ENCODE measurements at regions not wholly inside any gene's neighbourhood (a gene's known extent, or its start where the extent isn't known, plus 50 kb on each side); places are given as distances from the start of the nearest gene placed in this dataset.

DNA sequence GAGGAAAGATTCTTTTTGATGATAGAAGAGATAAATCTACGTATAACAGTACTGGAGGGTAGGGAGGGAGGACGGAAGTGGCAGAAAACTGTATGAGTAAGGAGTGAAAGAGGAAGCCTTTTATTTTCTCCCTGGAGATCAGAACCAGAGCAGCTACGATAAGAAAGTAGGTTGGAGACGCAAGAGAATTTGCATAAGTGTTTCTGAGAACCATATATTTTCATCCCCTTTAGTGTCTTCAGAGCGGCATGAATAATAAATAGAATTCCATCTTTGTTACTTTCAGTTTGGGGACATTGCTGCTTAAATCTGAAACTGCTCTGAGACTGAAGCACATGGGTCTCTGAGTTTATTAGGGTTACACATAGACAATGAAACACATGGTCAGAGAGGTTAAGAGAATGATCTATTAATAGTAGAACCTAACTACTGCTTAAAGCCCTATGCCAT lies 230.2 kb upstream of the TNP1 start:
- Histone ChIP-seq H3K4me3 (no peak overlapping the region), H3K9me2 (ENCODE audit: insufficient read depth) (no peaks in the 10 kb centered on the region), H3K9me3 (ENCODE audit: insufficient read depth, low read depth) (no peaks in the 10 kb centered on the region), H3K36me3 (ENCODE audit: low read depth) (no peaks in the 10 kb centered on the region), H3K4me2 (no peak overlapping the region), H3K27ac (no peak overlapping the region), H3K27me3 (ENCODE audit: insufficient read depth, low read depth) (no peaks in the 10 kb centered on the region), H3F3A (ENCODE audit: insufficient read depth, low read depth) (no peaks in the 10 kb centered on the region), H4K20me1 (ENCODE audit: insufficient read depth) (no peaks in the 10 kb centered on the region), H2AFZ (no peak overlapping the region), H3K4me1 (replicated peaks; ENCODE audit: insufficient read depth) (0 out of 2 replicates have a peak, but pooled peaks cover 6% of the 10 kb centered on the region), H3K79me2 (ENCODE audit: low read depth) (no peaks in the 10 kb centered on the region)
- DNase-seq: no peak
- BruUV-seq (replicated peaks): no TSS peak
- TF ChIP-seq, protein P1, sequence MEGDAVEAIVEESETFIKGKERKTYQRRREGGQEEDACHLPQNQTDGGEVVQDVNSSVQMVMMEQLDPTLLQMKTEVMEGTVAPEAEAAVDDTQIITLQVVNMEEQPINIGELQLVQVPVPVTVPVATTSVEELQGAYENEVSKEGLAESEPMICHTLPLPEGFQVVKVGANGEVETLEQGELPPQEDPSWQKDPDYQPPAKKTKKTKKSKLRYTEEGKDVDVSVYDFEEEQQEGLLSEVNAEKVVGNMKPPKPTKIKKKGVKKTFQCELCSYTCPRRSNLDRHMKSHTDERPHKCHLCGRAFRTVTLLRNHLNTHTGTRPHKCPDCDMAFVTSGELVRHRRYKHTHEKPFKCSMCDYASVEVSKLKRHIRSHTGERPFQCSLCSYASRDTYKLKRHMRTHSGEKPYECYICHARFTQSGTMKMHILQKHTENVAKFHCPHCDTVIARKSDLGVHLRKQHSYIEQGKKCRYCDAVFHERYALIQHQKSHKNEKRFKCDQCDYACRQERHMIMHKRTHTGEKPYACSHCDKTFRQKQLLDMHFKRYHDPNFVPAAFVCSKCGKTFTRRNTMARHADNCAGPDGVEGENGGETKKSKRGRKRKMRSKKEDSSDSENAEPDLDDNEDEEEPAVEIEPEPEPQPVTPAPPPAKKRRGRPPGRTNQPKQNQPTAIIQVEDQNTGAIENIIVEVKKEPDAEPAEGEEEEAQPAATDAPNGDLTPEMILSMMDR (conservative IDR thresholded peaks at IDR 0.05): no peak
- TF ChIP-seq EZH2 (IDR thresholded peaks at IDR 0.05; ENCODE audit: low read depth): no peak
- CTCF ChIA-PET: no interaction called here
- intact Hi-C loops (cut with micrococcal nuclease; ENCODE audit: unreplicated experiment): no loop called here
- POLR2A ChIA-PET (ENCODE audit: unreplicated experiment): no interaction called here

DNA sequence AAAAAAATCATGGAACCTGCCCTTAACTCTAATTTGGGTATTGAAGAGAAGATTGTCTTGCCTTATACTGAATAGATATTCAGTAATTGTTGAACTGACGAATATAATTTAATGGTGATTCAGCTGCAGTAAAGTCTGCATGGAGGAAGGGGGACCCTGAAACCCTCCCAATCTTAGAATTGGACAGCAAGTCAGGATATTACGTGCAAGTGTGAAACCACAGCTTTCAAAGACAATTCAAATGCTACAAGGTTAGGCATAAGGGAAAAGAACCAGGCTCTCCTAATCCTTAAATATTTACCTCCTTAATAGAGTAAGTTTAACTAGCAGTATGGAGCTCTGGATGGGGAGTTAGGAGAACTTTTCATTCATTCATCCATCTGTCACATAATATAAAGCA lies 226.9 kb upstream of the TNP1 start:
- H3K4me3 ChIP-seq: no peak overlapping the region
- no peak overlapping the region for H3K27ac ChIP-seq
- H3K79me2 ChIP-seq (ENCODE audit: low read depth): no peaks in the 10 kb centered on the region
- H3K9me2 ChIP-seq (ENCODE audit: insufficient read depth): no peaks in the 10 kb centered on the region
- no peak overlapping the region for H2AFZ ChIP-seq
- H3K4me2 ChIP-seq: no peak overlapping the region
- H3F3A ChIP-seq (ENCODE audit: insufficient read depth, low read depth): no peaks in the 10 kb centered on the region
- intact Hi-C loops (cut with micrococcal nuclease; ENCODE audit: unreplicated experiment): no loop called here
- H3K4me1 ChIP-seq (replicated peaks; ENCODE audit: insufficient read depth): 0 out of 2 replicates have a peak, but pooled peaks cover 6% of the 10 kb centered on the region
- BruUV-seq (replicated peaks): no TSS peak
- TF ChIP-seq EZH2 (IDR thresholded peaks at IDR 0.05; ENCODE audit: low read depth): no peak
- TF ChIP-seq, protein P1 (conservative IDR thresholded peaks at IDR 0.05): no peak
- H3K9me3 ChIP-seq (ENCODE audit: insufficient read depth, low read depth): no peaks in the 10 kb centered on the region
- H4K20me1 ChIP-seq (ENCODE audit: insufficient read depth): no peaks in the 10 kb centered on the region
- ChIA-PET POLR2A (ENCODE audit: unreplicated experiment) (no interaction called here), CTCF (no interaction called here)
- H3K27me3 ChIP-seq (ENCODE audit: insufficient read depth, low read depth): no peaks in the 10 kb centered on the region
- DNase-seq: no peak
- H3K36me3 ChIP-seq (ENCODE audit: low read depth): no peaks in the 10 kb centered on the region

DNA sequence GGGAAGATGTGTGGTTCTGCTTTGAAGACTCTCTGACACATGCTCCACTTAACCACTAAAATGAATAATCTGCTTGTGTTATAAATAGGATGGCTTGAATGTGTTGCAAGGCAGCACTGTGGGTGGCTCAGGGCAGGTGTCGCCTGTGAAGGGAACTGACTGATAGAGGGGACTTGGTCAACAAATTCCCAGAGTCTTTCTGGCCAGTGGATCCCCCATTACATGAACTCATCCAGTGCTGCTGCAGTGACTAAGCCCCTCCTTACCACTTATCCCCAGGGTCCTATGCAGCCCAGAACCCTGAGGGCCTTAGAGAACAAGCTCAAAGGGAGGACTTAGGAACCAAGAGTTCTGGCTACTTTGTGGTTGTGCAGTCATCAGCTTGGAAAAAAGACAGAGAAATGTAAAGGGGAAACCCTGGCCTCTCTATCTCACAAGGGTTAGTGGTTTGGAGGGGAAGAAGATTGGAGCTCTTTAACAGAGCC lies 226.2 kb upstream of the TNP1 start:
- H3K79me2 ChIP-seq (ENCODE audit: low read depth): no peaks in the 10 kb centered on the region
- no peak for DNase-seq
- intact Hi-C loops (cut with micrococcal nuclease; ENCODE audit: unreplicated experiment): no loop called here
- ChIA-PET POLR2A (ENCODE audit: unreplicated experiment) (interaction anchor here (0.6 kb wide), 1 partner anchor 19 kb away, joined by 11 read pairs; no protein-coding TSS in a partner anchor), CTCF (no interaction called here)
- no peaks in the 10 kb centered on the region for H3K36me3 ChIP-seq (ENCODE audit: low read depth)
- H3K27me3 ChIP-seq (ENCODE audit: insufficient read depth, low read depth): no peaks in the 10 kb centered on the region
- H3K4me3 ChIP-seq: no peak overlapping the region
- H3F3A ChIP-seq (ENCODE audit: insufficient read depth, low read depth): no peaks in the 10 kb centered on the region
- no TSS peak for BruUV-seq (replicated peaks)
- 0 out of 2 replicates have a peak, but pooled peaks cover 6% of the 10 kb centered on the region for H3K4me1 ChIP-seq (replicated peaks; ENCODE audit: insufficient read depth)
- TF ChIP-seq EZH2 (IDR thresholded peaks at IDR 0.05; ENCODE audit: low read depth): no peak
- TF ChIP-seq, protein P1 (conservative IDR thresholded peaks at IDR 0.05): no peak
- H3K9me2 ChIP-seq (ENCODE audit: insufficient read depth): no peaks in the 10 kb centered on the region
- H2AFZ ChIP-seq: no peak overlapping the region
- H3K9me3 ChIP-seq (ENCODE audit: insufficient read depth, low read depth): no peaks in the 10 kb centered on the region
- no peak overlapping the region for H3K27ac ChIP-seq
- H3K4me2 ChIP-seq: no peak overlapping the region
- H4K20me1 ChIP-seq (ENCODE audit: insufficient read depth): no peaks in the 10 kb centered on the region

Data from PC-9 (cell line).